Coronary artery (tissue), 2 donors: ENCODE measurements at regions not wholly inside any gene's neighbourhood (a gene's known extent, or its start where the extent isn't known, plus 50 kb on each side); places are given as distances from the start of the nearest gene placed in this dataset.
A peak's percentile ranks its signal among the peaks of the same experiment; 100 is the strongest.

ENCODE experiments used
- DNase-seq: peaks from one replicate; pipeline ENCODE4 v3.0.0-alpha.2; 2017; ENCODE audit warnings: low spot score
- H3K27ac ChIP-seq, 2 donors: fragments of 200-600 bp; sonication (generic); one replicate each; pipeline ENCODE4 v1.5.1; 2016 to 2019
- H3K4me3 ChIP-seq: fragments of 200-600 bp; sonication (generic); 2 replicates; pipeline ENCODE4 v1.5.1; 2016; ENCODE audit warnings: mild to moderate bottlenecking, moderate library complexity
- TF ChIP-seq, protein P1 (sequence below): fragments of 200-600 bp; sonication (generic); IDR thresholded peaks from one replicate; pipeline ENCODE4 v1.5.1; 2019; ENCODE audit warnings: antibody characterized with exemption

DNA sequence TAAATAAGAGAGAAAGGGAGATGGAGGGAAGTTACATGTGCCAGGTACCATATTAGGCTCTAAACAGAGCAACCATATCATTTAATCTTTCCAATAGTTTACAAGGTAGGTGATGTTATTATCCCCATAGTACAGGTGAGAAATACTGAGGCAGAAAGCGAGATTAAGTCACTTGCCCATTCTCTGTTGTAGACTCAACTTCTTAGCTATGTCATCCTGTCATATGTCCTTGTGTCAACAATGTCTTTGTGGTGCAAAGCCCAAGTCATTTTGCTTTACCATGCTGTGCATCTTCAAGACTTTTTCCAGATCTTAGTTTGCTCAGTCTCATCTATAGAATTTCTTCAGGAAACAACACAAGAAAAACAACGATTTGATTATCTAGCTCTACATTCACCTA is 205.0 kb upstream of the E2F8 start:
- TF ChIP-seq, protein P1, sequence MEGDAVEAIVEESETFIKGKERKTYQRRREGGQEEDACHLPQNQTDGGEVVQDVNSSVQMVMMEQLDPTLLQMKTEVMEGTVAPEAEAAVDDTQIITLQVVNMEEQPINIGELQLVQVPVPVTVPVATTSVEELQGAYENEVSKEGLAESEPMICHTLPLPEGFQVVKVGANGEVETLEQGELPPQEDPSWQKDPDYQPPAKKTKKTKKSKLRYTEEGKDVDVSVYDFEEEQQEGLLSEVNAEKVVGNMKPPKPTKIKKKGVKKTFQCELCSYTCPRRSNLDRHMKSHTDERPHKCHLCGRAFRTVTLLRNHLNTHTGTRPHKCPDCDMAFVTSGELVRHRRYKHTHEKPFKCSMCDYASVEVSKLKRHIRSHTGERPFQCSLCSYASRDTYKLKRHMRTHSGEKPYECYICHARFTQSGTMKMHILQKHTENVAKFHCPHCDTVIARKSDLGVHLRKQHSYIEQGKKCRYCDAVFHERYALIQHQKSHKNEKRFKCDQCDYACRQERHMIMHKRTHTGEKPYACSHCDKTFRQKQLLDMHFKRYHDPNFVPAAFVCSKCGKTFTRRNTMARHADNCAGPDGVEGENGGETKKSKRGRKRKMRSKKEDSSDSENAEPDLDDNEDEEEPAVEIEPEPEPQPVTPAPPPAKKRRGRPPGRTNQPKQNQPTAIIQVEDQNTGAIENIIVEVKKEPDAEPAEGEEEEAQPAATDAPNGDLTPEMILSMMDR: no peak
- Histone ChIP-seq H3K27ac (no peak overlapping the region), H3K4me3 (no peak overlapping the region)
- DNase-seq: no peak

DNA sequence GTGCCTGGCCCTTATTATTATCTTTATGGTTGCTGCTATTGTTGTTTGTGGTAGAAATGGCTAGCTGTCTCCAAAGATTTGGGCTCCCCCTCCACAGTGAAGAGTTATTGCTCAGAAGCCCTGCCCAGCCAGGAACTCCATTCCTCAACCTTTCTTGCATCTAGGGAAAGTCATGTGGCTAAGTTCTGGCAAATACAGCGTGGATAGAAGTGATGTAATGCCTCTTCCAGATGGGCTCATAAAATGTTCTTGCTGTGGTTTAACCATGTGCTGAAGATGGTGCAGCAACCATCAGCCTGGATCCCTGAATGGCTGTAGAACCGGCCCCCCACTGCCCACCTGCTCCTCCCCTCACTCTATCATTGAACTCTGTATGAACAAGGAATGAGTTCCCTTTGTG is 203.5 kb upstream of the E2F8 start:
- no peak for DNase-seq
- TF ChIP-seq, protein P1: no peak
- Histone ChIP-seq H3K27ac (no peak overlapping the region), H3K4me3 (no peak overlapping the region)

DNA sequence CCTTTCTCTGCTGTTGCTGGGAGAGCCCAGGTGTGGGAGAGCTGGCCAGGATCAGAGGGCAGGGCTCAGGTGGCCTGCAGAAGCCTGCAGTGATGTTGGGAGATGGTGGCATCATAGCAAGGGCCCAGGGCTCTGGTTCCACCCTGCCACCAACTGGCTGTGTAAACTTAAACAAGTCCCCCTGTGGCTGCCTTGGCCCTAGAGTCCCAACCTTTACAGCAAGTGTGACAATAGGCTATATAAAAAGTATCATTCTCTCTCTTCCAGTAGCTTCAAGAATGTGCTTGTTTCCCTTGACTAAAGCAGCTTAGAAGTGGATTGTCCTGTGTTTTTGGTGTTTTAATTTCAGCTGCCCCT is 201.8 kb upstream of the E2F8 start:
- H3K27ac ChIP-seq: peak overlapping the region in 1 of 2 donors; percentile 61
- no peak overlapping the region for H3K4me3 ChIP-seq
- TF ChIP-seq, protein P1: no peak
- DNase-seq: no peak

DNA sequence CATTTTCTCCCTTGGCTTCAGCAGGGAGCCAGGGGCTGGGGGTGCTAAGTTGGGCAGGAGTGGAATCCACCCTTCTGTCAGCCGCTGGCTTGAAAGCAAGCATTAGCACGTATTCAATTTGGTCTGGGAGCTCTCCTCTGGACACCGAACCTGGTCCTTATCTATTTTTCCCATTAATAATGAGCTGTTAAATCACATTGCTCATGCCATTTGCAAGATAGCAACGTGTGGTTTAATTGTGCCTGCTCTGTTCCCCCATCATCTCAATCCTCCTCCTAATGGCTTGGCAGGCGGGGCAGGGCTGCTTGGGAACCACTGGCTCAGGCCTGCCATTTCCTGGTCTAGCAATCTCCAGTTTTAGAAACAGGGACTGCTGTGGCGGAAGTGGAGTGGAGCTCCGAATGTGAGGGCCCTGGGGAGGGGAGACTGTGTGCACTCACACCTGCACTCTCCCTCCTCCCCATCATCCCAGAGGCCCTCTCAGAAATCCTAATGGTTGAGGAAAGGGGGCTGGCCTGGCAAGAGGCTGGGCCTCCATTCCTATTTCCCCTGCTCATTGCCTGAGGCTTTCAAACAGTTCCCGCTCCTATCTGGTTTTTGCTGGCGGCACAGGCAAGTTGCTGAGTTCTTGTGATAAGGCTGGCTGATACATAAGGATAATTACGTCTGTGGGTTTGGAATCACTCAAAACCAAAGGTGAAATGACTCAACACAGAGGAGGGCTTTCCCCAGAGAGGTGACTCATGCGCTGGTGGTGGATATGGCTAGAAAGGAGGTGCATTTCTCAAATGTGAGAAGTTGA is 201.2 kb upstream of the E2F8 start:
- TF ChIP-seq, protein P1: no peak
- Histone ChIP-seq H3K4me3 (no peak overlapping the region), H3K27ac (peak overlapping the region in 1 of 2 donors; percentile 61)
- no peak for DNase-seq

DNA sequence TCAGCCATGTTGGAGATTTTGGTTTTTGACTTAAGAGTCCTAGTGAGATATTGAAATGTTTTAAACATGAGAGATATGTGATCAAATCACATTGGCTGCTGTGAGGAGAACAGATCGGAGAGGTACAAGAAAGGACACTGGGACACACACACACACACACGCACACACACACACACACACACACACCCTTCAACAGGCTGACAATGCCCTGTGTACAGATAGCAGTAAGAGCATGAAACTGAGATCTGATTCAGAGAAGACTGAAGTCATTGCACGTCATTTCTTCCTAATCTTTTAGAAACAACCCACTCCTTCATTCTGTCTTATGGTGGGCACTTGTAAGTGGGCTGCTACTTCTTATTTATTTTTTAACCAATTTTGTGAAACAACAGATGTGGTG is 200.5 kb upstream of the E2F8 start:
- TF ChIP-seq, protein P1: no peak
- DNase-seq: no peak
- H3K4me3 ChIP-seq: no peak overlapping the region
- no peak overlapping the region for H3K27ac ChIP-seq

DNA sequence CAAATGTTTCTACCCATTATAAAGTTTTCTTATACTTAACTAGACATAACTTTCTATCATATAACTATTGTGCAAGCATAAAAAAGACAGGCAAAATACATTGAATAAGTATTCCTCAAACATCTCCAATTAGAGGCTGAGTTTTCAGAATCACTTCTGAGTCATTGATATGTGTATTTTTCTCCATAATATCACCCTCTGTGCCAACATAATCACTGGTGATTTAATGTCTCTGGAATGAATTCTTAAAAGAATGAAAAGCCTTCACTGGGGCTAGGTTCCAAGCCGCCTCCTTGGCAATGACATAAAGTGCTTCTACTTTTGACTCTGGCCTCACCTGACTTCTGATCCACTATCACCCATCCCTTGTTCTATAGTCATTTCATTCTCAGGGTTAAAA is 197.0 kb upstream of the E2F8 start:
- DNase-seq: no peak
- TF ChIP-seq, protein P1: no peak
- no peak overlapping the region for H3K4me3 ChIP-seq
- H3K27ac ChIP-seq: no peak overlapping the region

DNA sequence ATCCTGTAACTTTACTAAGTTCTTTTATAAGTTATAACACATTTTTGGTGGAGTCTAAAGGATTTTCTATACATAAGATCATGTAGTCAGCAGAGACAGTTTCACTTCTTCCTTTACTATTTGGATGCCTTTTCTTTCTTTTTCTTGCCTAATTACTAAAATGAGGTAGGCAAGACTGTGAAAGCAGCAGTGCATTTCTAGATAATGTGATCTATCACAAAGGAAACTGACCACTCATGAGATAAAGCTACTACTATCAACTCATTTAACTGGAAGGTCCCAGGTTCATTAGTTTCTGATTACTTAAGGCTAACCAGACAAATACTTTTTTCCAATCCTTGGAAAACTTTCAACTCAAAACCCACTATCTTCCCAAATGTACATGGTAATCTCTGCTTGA is 196.2 kb upstream of the E2F8 start:
- Histone ChIP-seq H3K27ac (no peak overlapping the region), H3K4me3 (no peak overlapping the region)
- TF ChIP-seq, protein P1: no peak
- no peak for DNase-seq
